Upper lobe of left lung (tissue), 6 donors: ENCODE measurements at regions not wholly inside any gene's neighbourhood (a gene's known extent, or its start where the extent isn't known, plus 50 kb on each side); places are given as distances from the start of the nearest gene placed in this dataset.

Source experiments
- ATAC-seq, 2 donors: fragments of 200-7000 bp; cut with Tn5 transposase; one replicate each; pipeline ENCODE4 v1.9.1; 2022; ENCODE audit warnings: mild to moderate bottlenecking in 2 of 2, moderate library complexity in 2 of 2; ENCODE audit not compliant: low FRiP score in 2 of 2
- DNase-seq, 2 donors: peaks; one replicate each; pipeline ENCODE4 v3.0.0-alpha.2; 2019 to 2020
- H3K27ac ChIP-seq, 4 donors: fragments of 200-600 bp; sonication (generic); one replicate each; pipeline ENCODE4 v1.5.1; 2016 to 2019
- H3K27me3 ChIP-seq, 4 donors: fragments of 200-600 bp; sonication (generic); one replicate each; pipeline ENCODE4 v1.5.1; 2017 to 2019
- H3K36me3 ChIP-seq, 4 donors: fragments of 200-600 bp; sonication (generic); one replicate each; pipeline ENCODE4 v1.5.1; 2016 to 2019
- H3K4me1 ChIP-seq, 4 donors: fragments of 200-600 bp; sonication (generic); one replicate each; pipeline ENCODE4 v1.5.1; 2018 to 2019
- H3K4me3 ChIP-seq, 4 donors: fragments of 200-600 bp; sonication (generic); one replicate each; pipeline ENCODE4 v1.5.1; 2017 to 2019; ENCODE audit warnings: mild to moderate bottlenecking in 2 of 4, moderate library complexity in 1 of 4
- H3K9me3 ChIP-seq, 4 donors: fragments of 200-600 bp; sonication (generic); one replicate each; pipeline ENCODE4 v1.5.1; 2018 to 2019
- EP300 ChIP-seq, 4 donors: sonication (generic); formaldehyde crosslinking; IDR thresholded peaks; one replicate each; pipeline ENCODE4 v1.5.1; 2017; ENCODE audit warnings: antibody characterized with exemption in 4 of 4, control low read depth in 2 of 4
- POLR2A ChIP-seq, 4 donors: fragments of 450-650 bp; IDR thresholded peaks; one replicate each; pipeline ENCODE4 v1.5.1; 2016 to 2017; ENCODE audit warnings: antibody characterized with exemption in 4 of 4, mild to moderate bottlenecking in 2 of 4
- POLR2AphosphoS5 ChIP-seq, 2 donors: sonication (generic); formaldehyde crosslinking; IDR thresholded peaks; one replicate each; pipeline ENCODE4 v1.5.1; 2017; ENCODE audit warnings: antibody characterized with exemption in 2 of 2
- WGBS, 2 donors: methylation state at CpG; one replicate each; pipeline ENCODE4 v1.1.5; 2017 to 2018; 5-methylcytosine and 5-hydroxymethylcytosine counted together
- TF ChIP-seq, protein P1 (sequence below), 6 experiments: fragments of 450-650 bp in 4 of 6; fragments of 200-600 bp in 2 of 6; sonication (generic) in 2 of 6; IDR thresholded peaks; one replicate each; pipeline ENCODE4 v1.5.1; 2016 to 2019; ENCODE audit warnings: antibody characterized with exemption in 6 of 6
- donor health status: DM: no; HTN: no; CAD: no; lungs with moderate emphysema.
- donor health status: DM: no; HTN: yes; CAD: no; lungs with severe emphysema.

DNA sequence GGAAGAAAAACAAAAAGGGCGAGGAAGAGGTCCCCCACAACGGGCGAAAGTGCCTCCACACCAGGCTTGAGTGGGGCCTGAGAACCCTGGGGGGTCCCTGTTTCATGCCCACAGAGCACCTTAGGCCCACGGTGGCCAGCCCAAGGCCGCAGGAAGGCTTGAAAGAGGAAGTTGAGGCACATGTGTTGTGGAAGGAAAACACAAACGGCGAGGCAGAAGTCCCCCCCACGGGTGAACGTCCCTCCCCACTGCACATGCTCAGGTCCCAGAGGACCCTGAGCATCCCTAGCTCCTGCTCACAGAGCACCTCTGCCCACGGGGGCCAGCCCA is 371.5 kb downstream of the ALG10 start:
- no peaks in the 10 kb centered on the region for H3K4me1 ChIP-seq
- H3K27ac ChIP-seq = no peak overlapping the region
- no peak overlapping the region for H3K4me3 ChIP-seq
- DNase-seq (peak in 1 of 2 donors; percentile 6), ATAC-seq (no peak)
- peaks cover 0 to 97% (median 26%) of the 10 kb centered on the region in 4 donors for H3K9me3 ChIP-seq
- 59 to 65% methylated on average over 8 to 10 of the region's 10 CpGs for WGBS, 2 donors
- TF ChIP-seq, protein P1, sequence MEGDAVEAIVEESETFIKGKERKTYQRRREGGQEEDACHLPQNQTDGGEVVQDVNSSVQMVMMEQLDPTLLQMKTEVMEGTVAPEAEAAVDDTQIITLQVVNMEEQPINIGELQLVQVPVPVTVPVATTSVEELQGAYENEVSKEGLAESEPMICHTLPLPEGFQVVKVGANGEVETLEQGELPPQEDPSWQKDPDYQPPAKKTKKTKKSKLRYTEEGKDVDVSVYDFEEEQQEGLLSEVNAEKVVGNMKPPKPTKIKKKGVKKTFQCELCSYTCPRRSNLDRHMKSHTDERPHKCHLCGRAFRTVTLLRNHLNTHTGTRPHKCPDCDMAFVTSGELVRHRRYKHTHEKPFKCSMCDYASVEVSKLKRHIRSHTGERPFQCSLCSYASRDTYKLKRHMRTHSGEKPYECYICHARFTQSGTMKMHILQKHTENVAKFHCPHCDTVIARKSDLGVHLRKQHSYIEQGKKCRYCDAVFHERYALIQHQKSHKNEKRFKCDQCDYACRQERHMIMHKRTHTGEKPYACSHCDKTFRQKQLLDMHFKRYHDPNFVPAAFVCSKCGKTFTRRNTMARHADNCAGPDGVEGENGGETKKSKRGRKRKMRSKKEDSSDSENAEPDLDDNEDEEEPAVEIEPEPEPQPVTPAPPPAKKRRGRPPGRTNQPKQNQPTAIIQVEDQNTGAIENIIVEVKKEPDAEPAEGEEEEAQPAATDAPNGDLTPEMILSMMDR (IDR thresholded peaks at IDR 0.05) = no peak
- TF ChIP-seq POLR2A (IDR thresholded peaks at IDR 0.05) (no peak), POLR2AphosphoS5 (IDR thresholded peaks at IDR 0.05) (no peak), EP300 (IDR thresholded peaks at IDR 0.05) (no peak)
- peaks cover 0 to 2% (median 0%) of the 10 kb centered on the region in 4 donors for H3K27me3 ChIP-seq
- no peaks in the 10 kb centered on the region for H3K36me3 ChIP-seq

DNA sequence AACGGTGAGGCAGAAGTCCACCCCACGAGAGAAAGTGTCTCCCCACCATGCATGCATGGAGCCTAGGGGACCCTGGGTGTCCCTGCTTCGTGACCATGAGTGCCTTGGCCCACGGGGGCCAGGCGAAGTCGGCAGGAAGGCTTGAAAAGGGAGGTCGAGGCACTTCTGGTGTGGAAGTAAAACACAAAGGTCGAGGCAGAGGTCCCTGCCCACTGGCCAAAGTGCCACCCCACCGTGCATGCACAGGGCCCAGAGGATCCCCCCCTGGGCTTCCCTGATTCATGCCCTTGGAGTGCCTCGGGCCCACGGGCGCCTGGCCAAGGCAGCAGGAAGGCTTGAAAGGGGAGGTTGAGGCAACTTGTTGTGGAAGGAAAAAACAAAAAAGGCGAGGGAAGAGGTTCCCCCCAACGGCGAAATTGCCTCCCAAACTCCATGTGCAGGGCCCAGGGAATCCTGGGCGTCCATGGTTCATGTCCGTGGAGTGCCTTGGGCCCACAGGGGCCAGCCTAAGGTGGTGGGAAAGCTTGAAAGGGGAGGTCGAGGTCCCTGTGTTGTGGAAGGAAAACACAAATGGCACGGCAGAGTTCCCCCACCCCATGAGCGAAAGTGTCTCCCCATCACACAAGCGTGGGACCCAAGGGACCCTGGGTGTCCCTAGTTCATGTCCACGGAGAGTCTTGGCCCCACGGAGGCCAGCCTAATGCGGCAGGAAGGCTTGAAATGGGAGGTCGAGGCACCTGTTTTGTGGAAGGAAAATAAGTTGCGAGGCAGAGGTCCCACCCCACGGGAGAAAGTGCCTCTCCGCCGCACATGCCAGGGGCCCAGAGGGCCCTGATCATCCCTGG is 372.1 kb downstream of the ALG10 start:
- 59 to 69% methylated on average over 26 to 27 of the region's 29 CpGs for WGBS, 2 donors
- no peak overlapping the region for H3K4me3 ChIP-seq
- H3K36me3 ChIP-seq = no peaks in the 10 kb centered on the region
- H3K9me3 ChIP-seq = peaks cover 0 to 97% (median 26%) of the 10 kb centered on the region in 4 donors
- DNase-seq (peak; percentile 8 to 54), ATAC-seq (no peak)
- H3K27me3 ChIP-seq = no peaks in the 10 kb centered on the region
- TF ChIP-seq EP300 (IDR thresholded peaks at IDR 0.05) = no peak
- TF ChIP-seq POLR2A (IDR thresholded peaks at IDR 0.05) = no peak
- TF ChIP-seq POLR2AphosphoS5 (IDR thresholded peaks at IDR 0.05) = no peak
- TF ChIP-seq, protein P1 (IDR thresholded peaks at IDR 0.05) = no peak
- H3K27ac ChIP-seq = no peak overlapping the region
- no peaks in the 10 kb centered on the region for H3K4me1 ChIP-seq

DNA sequence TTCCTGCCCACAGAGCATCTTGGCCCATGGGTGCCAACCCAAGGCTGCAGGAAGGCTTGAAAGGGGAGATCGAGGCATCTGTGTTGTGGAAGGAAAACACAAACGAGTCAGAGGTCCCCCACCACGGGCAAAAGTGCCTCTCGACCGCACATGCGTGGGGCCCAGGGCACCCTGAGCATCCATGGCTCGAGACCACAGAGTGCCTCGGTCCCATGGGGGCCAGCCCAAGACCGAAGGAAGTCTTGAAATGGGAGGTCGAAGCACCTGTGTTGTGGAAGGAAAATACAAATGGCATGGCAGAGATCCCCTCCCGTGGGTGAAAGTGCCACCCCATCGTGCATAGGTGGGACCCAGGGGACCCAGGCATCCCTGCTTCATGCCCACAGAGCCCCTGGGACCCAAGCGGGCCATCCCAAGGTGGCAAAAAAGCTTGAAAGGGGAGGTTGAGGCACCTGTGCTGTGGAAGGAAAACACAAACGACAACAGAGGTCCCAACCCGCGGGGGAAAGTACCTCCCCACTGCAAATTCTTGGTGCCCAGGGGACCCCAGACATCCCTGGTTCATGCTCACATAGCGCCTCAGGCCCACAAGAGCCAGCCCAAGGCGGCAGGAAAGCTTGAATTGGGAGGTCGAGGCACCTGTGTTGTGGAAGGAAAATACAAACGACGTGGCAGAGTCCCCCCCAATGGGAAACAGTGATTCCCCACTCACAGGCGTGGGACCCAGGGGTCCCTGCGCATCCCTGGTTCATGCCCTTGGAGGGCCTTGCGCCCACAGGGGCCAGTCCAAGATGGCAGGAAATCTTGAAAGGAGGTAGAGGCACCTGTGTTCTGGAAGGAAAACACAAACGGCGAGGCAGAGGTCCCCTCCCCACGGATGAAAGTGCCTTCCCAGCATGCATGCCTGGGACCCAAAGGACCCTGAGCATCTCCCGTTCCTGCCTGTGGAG is 373.0 kb downstream of the ALG10 start:
- Histone ChIP-seq H3K36me3 (no peaks in the 10 kb centered on the region), H3K27ac (no peak overlapping the region), H3K4me3 (no peak overlapping the region), H3K9me3 (peaks cover 0 to 98% (median 23%) of the 10 kb centered on the region in 4 donors), H3K4me1 (no peaks in the 10 kb centered on the region), H3K27me3 (no peaks in the 10 kb centered on the region)
- ATAC-seq (no peak), DNase-seq (peak; percentile 14 to 37)
- TF ChIP-seq POLR2AphosphoS5 (IDR thresholded peaks at IDR 0.05) (no peak), EP300 (IDR thresholded peaks at IDR 0.05) (no peak), POLR2A (IDR thresholded peaks at IDR 0.05) (no peak)
- TF ChIP-seq, protein P1 (IDR thresholded peaks at IDR 0.05) = no peak
- WGBS, 2 donors = 72 to 75% methylated on average over 28 of the region's 28 CpGs

DNA sequence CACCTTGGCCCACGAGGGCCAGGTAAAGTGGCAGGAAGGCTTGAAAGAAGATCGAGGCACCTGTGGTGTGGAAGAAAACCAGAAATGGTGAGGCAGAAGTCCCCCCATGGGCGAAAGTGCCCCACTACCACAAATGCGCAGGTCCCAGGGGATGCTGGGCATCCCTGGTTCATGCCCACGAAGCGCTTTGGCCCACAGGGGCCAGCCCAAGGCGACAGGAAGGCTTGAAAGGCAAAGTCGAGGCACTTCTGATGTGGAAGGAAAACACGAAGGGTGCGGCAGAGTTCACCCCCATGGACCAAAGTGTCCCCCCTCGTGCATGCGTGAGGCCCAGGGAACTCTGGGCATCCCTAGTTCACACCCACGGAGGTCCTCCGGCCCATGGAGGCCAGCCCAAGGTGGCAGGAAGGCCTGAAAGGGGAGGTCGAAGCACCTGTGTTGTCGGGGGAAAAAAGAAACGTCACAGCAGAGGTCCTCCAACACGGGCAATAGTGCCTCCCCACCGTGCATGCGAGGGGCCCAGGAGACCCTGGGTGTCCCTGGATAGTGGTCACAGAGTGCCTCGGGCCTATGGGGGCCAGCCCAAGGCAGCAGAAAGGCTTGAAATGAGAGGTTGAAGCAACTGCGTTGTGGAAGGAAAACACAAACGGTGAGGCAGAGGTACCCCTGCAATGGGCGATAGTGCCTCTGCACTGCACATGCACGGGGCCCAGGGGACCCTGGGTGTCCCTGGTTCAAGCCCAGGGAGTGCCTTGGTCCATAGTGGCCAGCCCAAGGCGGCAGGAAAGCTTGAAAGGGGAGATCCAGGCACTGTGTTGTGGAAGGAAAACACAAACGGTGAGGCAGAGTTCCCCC is 373.9 kb downstream of the ALG10 start:
- H3K27me3 ChIP-seq = no peaks in the 10 kb centered on the region
- peaks cover 0 to 100% (median 22%) of the 10 kb centered on the region in 4 donors for H3K9me3 ChIP-seq
- no peak overlapping the region for H3K4me3 ChIP-seq
- DNase-seq (peak; percentile 8 to 44), ATAC-seq (no peak)
- no peaks in the 10 kb centered on the region for H3K4me1 ChIP-seq
- 60 to 64% methylated on average over 26 of the region's 27 CpGs for WGBS, 2 donors
- H3K27ac ChIP-seq = no peak overlapping the region
- TF ChIP-seq POLR2A (IDR thresholded peaks at IDR 0.05) (no peak), EP300 (IDR thresholded peaks at IDR 0.05) (no peak), POLR2AphosphoS5 (IDR thresholded peaks at IDR 0.05) (no peak)
- TF ChIP-seq, protein P1 (IDR thresholded peaks at IDR 0.05) = no peak
- no peaks in the 10 kb centered on the region for H3K36me3 ChIP-seq
